ENCODE measurements at regions not wholly inside any gene's neighbourhood (a gene's known extent, or its start where the extent isn't known, plus 50 kb on each side); places are given as distances from the start of the nearest gene placed in this dataset.

DNA sequence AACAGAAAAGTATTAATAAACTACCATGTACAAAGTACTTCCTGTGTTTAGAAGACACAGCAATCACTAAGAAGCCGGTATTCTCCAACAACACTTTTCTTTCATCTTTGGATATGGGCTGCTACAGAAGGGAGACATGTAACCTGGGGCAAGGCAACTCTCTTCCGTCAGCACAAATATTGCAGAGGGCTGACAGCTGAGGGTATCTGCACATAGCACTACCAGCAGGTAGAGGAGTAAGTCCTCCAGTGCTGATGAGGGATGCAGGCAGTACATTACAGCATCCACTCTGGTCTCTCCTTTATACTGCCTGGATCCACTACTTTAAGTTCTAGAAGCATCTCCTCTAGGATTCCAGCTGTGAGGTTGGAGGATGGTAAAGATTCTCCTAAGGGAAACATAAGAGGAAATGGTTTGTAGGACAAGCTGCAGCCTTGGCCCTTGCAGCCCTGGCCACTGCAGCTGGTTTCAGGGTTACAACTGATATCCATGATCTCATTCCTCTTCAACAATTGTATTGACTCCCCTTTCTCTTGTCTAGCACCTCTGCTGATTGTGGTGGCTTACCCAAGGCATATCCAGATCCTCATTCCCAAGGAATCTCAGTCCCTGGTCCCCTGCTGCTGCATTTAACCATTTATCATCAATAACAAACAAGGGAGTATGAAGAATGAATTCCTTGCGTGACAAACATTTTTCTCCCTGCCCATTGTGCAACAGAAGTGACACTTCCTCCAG, 110.7 kb upstream of the ADGRF1 start:
- TF ChIP-seq, protein P1, sequence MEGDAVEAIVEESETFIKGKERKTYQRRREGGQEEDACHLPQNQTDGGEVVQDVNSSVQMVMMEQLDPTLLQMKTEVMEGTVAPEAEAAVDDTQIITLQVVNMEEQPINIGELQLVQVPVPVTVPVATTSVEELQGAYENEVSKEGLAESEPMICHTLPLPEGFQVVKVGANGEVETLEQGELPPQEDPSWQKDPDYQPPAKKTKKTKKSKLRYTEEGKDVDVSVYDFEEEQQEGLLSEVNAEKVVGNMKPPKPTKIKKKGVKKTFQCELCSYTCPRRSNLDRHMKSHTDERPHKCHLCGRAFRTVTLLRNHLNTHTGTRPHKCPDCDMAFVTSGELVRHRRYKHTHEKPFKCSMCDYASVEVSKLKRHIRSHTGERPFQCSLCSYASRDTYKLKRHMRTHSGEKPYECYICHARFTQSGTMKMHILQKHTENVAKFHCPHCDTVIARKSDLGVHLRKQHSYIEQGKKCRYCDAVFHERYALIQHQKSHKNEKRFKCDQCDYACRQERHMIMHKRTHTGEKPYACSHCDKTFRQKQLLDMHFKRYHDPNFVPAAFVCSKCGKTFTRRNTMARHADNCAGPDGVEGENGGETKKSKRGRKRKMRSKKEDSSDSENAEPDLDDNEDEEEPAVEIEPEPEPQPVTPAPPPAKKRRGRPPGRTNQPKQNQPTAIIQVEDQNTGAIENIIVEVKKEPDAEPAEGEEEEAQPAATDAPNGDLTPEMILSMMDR (IDR thresholded peaks at IDR 0.05) = no peak
- no peak for TF ChIP-seq POLR2A (IDR thresholded peaks at IDR 0.05)
